ENCODE measurements at regions not wholly inside any gene's neighbourhood (a gene's known extent, or its start where the extent isn't known, plus 50 kb on each side); places are given as distances from the start of the nearest gene placed in this dataset.
A peak's percentile ranks its signal among the peaks of the same experiment; 100 is the strongest.

GRCh38 chr5:93062548-93062947, 518.5 kb downstream of the NR2F1-AS1 start:
- DNase-seq (ENCODE audit: low spot score) = peak; percentile 27

DNA sequence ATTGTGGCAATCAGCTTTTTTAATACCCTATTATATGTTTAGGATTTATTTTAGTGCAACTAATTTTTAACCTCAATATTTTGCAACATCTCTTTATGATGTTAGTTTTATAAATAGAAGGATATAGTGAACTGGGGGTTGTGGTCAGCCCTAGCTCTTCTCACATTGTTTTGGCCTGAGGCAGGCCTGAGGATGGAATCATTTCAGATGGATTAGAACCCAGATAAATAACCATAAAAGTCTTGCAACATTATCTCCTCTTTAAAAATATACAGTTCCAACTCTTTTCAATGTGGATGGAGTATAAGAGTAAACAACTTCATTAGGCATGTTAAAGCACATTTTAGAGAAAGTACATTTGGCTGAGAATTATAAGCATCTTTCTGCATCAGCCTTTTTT, 522.7 kb downstream of the NR2F1-AS1 start:
- DNase-seq (ENCODE audit: low spot score) = no peak

DNA sequence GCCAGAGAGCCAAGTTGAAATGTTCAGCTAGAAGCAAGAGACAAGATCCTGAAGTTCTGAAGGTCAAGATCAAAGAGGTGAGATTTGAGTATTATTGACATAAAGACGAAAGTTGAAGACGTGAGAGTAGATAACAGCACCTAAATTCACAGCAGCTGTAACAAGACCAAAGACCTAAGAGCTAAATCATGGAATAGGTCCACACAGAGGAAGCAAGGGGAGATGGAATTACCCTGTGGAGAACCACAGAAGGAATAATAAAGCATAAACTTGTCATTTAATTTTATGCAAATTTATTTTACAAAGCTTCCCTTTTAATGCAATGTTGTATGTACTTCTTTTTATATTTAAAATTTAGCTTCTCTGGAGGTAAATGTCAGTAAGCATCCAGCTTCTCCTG, 523.7 kb downstream of the NR2F1-AS1 start:
- DNase-seq (ENCODE audit: low spot score) = no peak

DNA sequence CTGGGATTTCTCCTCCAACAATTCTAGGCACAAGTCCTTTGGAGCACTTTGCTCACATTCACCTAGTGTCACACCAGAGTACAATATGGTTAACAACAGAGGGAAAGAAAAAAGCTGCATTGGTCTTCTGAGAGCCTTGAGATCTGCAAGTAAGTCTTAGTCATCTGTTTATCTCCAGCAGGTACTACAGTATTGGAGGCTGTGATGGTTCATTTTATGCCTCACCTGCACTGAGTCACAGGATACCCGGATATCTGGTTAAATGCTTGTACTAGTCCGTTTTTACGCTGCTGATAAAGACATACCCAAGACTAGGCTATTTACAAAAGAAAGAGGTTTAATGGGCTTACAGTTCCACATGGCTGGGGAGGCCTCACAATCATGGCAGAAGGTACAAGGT, 525.0 kb downstream of the NR2F1-AS1 start:
- DNase-seq (ENCODE audit: low spot score) = no peak

- no peak for DNase-seq (ENCODE audit: low spot score)
Observed at GRCh38 chr5:93055561-93055960, 525.5 kb downstream of the NR2F1-AS1 start.

GRCh38 chr5:93054424-93055163, 526.4 kb downstream of the NR2F1-AS1 start:
- no peak for DNase-seq (ENCODE audit: low spot score)

DNA sequence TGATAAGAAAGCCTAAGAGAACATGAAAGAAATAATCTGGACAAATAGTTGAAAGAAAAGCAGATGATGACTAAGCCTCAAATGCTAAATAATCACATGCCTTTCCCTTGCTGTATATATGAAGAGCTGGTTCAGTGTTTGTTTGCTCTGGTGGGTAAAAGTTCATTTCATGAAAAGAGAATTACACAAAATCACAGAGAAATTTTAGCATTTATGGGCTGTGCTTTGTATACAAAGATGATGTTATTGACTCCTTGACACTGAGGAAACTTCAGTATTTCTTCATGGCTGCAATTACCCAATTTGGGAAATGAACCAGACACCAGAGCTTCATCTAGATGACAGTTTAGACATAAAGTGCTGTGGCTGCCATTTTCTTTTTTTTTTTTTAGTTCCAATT, 527.2 kb downstream of the NR2F1-AS1 start:
- DNase-seq (ENCODE audit: low spot score) = peak; percentile 12

DNA sequence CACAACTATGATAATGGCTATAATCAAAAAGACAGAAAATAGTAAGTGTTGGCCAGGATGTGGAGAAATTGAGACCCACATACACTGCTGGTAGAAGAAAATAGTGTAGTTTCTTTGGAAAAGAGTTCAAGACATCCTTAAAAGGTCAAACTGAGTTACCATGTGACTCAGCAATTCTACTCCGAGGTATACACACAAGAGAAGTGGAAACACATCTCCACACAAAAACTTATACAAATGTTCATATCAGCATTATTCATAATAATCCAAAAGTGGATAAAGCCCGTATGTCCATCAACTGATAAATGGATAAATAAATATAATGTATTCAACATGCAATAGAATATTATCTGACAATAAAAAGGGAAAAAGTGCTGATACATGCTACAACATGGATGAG, 532.2 kb downstream of the NR2F1-AS1 start:
- no peak for DNase-seq (ENCODE audit: low spot score)

DNA sequence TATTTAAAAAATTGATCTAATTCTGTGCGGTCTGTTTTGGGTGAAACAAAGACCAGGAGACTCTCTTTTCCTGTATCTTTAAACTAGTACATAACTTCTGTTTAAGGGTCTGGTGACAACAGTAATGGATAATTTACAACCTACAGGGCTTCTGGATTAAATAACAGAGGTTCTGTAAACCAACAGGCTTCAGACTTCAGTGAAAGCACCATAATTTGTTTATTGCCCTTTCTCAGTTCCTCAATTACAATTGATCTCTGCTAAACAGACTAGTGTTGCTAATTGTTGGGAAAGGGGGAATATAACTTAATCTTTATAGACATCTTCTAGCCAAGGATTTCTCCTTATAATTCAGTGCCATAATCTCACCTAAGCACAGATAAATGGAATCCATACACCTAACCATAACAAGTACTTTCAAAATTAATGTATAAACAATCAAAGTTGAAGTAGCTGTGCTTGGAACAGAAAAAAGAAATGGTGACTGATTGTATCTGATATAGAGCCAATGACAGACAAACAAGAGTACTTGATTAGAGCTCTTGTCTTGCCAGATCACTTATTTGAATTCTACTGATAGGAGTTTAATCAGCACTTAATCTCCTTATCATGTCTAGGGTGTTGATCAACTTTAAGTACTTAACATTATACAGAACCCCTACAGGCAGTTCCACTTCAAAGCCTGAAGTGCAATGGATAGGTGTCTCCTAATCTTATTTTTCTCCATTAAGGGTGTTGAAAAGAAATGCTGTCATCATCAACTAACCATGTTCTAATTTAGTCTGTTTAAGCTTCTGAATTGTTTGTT, 536.0 kb downstream of the NR2F1-AS1 start:
- DNase-seq (ENCODE audit: low spot score) = no peak

GRCh38 chr5:93039888-93040287, 541.1 kb downstream of the NR2F1-AS1 start:
- peak; percentile 44 for DNase-seq (ENCODE audit: low spot score)

GRCh38 chr5:93034621-93035590, 546.1 kb downstream of the NR2F1-AS1 start:
- DNase-seq (ENCODE audit: low spot score) = peak; percentile 11

DNA sequence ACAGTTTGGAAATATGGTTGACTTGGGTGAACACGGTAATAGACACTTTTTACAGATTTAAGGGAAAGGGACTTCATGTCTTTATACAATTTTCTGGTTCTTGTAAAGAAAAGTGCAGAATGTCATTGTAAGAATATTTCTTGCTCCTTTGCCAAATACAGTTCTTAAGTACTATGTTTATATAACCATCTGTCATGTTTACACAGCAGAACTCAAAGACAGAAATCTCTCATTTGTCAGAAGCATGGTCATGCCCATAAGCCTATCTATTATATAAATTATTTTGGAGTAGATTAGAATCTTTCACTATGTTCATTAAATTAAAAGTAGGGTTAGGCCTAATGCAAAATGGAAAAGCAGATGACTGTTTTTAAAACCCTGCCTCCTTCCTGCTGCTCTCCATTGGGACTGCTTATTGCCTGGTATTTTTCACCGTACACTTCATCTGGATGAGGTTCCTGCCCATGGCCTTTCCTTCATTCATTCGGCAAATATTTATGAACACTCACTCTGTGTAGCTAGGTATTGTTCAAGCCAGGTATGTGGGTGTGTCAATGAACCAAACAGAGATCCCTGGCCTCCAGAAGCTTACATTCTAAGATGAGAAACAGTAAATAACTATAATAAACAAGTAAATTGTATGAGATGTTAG, 558.1 kb downstream of the NR2F1-AS1 start:
- DNase-seq (ENCODE audit: low spot score) = no peak

GRCh38 chr5:93022211-93022610, 558.8 kb downstream of the NR2F1-AS1 start:
- no peak for DNase-seq (ENCODE audit: low spot score)

DNA sequence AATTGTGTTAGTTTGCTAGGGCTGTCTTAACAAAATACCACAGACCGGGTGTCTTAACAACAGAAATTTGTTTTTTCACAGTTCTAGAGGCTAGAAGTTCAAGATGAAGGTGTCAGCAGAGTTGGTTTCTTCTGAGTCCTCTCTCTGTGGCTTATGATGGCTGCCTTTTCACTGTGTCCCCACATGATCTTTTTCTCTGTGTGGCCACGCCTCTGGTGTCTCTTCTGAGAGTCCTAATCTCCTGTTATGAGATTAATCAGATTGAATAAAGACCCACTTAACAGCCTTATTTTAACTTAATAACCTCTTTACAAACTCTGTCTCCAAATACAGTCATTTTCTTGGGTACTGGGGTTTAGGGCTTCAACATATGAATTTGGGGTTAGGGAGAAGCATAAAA, 561.1 kb downstream of the NR2F1-AS1 start:
- DNase-seq (ENCODE audit: low spot score) = no peak

GRCh38 chr5:93018461-93018860, 562.6 kb downstream of the NR2F1-AS1 start:
- DNase-seq (ENCODE audit: low spot score) = no peak

- DNase-seq (ENCODE audit: low spot score) = no peak
Observed at GRCh38 chr5:93017849-93018248, 563.2 kb downstream of the NR2F1-AS1 start.

DNA sequence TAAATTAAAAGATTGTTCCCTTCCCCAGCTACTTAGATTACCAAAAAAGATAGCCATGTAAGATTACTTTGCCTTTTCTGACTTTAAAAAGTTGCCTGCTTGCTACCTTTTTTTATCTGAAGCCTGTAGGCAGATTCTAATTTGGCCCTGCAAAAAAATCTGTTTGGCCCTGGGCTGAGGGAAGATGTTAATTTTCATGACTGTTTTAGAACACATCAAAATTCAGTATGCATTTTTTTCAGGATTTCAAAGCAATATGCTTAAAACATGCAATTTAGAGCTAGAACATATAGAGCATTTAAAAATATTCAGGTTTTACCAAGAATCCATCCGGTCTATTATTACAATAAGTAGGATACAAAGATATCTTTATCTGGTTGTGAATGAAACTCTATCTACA, 563.6 kb downstream of the NR2F1-AS1 start:
- no peak for DNase-seq (ENCODE audit: low spot score)

- no peak for DNase-seq (ENCODE audit: low spot score)
Observed at GRCh38 chr5:93010616-93011015, 570.4 kb downstream of the NR2F1-AS1 start.

GRCh38 chr5:93010037-93010436, 571.0 kb downstream of the NR2F1-AS1 start:
- DNase-seq (ENCODE audit: low spot score) = no peak

DNA sequence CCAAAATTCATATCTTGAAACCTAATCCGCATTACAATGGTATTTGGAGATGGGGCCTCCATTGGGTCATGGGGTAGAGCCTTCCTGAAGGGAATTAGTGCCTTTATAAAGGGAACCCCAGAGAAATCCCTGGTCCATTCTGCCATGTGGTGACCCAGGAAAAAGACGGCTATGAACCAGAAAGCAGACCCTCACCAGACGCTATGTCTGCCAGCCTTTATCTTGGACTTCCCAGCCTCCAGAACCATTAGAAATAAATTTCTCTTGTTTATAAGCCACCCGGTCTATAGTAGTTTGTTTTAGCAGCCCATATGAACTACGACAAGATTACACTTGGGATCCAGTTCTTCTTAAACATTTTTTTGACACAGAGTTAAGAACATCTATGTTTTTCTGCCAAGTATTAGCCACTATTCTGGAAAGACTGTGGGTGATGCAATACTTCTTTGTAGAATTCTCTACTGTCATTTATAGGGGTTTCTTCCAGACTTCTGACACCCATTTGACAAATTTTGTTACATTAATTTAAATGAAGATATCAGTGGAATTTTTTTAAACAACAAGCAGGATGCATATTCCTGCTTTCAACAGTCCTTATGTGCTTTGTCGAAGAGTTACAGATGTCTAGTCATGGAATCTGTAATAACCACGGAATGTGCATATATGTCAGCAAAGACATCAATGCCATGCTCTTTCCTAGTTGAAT, 572.4 kb downstream of the NR2F1-AS1 start:
- DNase-seq (ENCODE audit: low spot score) = no peak

GRCh38 chr5:93006915-93007314, 574.1 kb downstream of the NR2F1-AS1 start:
- no peak for DNase-seq (ENCODE audit: low spot score)
